22Rv1 (cell line): ENCODE measurements at regions not wholly inside any gene's neighbourhood (a gene's known extent, or its start where the extent isn't known, plus 50 kb on each side); places are given as distances from the start of the nearest gene placed in this dataset.

Experiments used
- CTCF ChIP-seq: fragments of 450-650 bp; IDR thresholded peaks from 2 replicates; pipeline ENCODE4 v1.5.1; 2017; ENCODE audit warnings: mild to moderate bottlenecking
- ZFX ChIP-seq: fragments of 450-650 bp; IDR thresholded peaks from 2 replicates; pipeline ENCODE4 v1.6.1; 2017; ENCODE audit warnings: antibody characterized with exemption, borderline replicate concordance

GRCh38 chrX:131843987-131844386 lies 179.1 kb upstream of the STK26 start:
- no peak for TF ChIP-seq CTCF
- TF ChIP-seq ZFX, result no peak
